ENCODE measurements at regions not wholly inside any gene's neighbourhood (a gene's known extent, or its start where the extent isn't known, plus 50 kb on each side); places are given as distances from the start of the nearest gene placed in this dataset.
"Not testable (repeated sequence)": the region's sequence is repeated elsewhere in the genome, so short reads cannot be mapped to it uniquely, and the experiment has no call there.

GRCh38 chr5:1635477-1635876, 111.7 kb upstream of the LPCAT1 start:
- TF ChIP-seq CTCF (conservative IDR thresholded peaks at IDR 0.05); EZH2 (IDR thresholded peaks at IDR 0.05; ENCODE audit: low read depth): not testable (repeated sequence)

Data from PC-9 (cell line).